NCI-H146 (cell line): ENCODE measurements at regions not wholly inside any gene's neighbourhood (a gene's known extent, or its start where the extent isn't known, plus 50 kb on each side); places are given as distances from the start of the nearest gene placed in this dataset.

Source experiments
- DNase-seq: peaks from one replicate; lab custom pipeline; 2025; lab: John Stamatoyannopoulos, UW

DNA sequence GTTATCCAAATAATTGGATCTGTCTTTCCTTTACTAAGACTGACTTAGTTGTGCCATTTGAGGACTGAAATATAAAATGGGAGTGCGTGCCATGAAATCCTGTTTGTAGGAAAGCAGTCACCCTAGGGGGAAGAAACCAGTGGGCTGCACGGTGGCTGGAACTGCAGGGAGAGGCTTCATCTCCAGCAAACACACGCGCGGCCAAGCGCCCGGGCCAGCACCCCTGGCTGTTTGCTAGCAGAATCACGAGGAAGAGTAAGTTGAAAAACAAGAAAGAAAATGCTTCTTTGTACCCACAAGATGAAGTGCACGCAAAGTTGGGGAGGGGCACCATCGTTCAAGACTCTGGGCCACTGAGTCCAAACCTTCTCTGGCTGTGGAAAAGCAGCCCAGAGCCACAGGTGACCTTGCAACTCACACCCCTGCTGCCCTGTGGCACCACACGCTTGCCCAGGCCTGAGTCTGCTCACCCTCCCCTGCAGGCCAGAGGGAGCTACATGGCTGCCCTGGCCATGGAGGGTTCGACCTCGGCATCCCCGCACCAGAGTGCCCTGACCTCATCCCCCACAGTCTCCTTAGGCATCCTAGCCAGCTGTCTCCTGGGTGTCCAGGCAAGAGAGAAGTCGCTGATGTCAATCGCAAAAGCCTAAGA, 55.2 kb downstream of the IRX2 start:
- no peak for DNase-seq

GRCh38 chr5:2695200-2695891, 56.1 kb downstream of the IRX2 start:
- no peak for DNase-seq

GRCh38 chr5:2691530-2691929, 59.9 kb downstream of the IRX2 start:
- DNase-seq: no peak

- DNase-seq: no peak
Observed at GRCh38 chr5:2690293-2690692, 61.2 kb downstream of the IRX2 start.

GRCh38 chr5:2688586-2688985, 62.9 kb downstream of the IRX2 start:
- DNase-seq: no peak

DNA sequence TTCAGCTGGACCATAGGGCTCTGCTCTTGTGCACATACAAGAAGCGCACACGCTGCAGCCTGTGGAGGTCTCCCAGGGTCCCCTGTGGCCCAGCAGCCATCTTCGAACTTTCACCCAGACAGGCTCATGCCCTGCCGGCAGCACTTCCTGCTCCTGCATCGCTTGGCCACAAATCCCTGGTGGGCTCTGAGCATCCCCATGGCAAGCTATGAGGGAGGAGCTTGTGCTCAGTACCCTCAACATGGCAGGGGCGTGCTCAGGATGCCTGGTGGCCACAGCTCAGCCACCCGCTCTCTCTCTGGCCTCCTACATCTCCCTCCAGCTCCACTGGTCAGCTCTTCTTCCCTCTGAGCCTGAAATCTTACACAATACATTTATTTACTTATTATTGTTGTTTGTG, 63.7 kb downstream of the IRX2 start:
- DNase-seq: no peak

GRCh38 chr5:2686321-2687124, 65.0 kb downstream of the IRX2 start:
- DNase-seq: no peak

DNA sequence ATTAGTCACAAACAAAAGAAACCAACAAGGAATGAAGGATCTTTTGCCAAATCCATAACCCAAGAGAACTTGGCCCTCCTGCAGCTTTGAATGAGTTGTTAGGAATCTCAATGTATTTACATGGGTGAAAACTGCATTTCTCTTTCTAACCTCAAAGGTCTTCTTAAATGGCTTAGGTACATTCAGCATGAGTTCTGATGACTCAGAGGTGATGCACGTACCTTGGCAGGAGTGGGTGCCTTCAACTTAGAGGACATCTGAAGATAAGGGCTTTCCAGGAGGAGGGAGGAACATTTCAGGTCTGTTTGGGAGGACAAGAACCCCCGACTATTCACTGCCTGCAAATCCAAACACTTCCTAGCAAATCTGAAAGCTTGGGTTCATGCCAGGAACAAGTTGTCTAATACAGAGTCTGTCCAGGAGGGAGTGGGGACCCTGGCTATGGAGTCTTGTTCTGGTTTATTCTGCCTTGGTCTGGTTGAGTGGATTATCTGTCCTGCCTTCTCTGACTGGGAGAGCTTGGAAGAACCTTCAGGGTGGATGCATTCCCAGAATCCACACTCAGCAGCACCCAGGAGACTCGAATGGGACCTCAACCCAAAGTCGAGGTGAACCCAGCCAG, 65.7 kb downstream of the IRX2 start:
- no peak for DNase-seq

DNA sequence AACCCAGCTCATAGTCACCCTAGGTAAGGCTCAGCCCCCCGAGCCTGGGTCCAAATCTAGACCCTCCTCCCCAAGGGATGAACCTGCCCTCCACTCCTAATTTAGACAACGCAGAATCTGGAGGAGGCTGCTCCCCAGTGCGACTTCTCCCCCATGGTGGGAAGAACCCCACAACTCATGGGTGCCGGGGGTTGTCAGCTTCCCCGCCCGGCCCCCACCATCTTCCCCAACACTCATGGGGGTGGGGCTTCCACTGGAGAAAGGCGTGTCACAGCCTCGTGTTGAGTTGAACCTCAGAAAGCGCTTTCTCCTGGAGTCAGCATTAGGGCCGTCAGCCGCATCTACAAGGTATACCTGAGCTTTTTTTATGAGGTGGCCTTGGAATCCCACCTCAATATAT, 66.9 kb downstream of the IRX2 start:
- no peak for DNase-seq

DNA sequence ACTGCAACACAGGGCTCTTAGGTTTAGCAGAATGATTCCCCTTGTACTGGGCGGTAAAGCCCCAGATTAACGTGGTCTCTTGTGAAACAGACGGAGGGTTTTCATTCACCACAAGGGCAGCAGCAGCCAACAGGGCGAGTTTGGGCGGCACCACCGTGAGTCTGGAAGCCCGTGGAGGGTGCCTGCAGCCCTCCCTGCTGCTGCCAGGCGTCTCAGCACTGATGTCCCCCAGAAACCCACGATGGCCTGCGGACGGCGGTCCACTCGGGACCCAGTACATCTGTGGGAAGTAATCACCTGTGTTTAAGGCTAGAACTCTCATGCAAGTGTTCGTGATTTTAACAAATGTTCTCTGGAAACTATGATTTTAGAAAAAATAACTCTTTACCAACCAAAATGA, 67.8 kb downstream of the IRX2 start:
- no peak for DNase-seq

DNA sequence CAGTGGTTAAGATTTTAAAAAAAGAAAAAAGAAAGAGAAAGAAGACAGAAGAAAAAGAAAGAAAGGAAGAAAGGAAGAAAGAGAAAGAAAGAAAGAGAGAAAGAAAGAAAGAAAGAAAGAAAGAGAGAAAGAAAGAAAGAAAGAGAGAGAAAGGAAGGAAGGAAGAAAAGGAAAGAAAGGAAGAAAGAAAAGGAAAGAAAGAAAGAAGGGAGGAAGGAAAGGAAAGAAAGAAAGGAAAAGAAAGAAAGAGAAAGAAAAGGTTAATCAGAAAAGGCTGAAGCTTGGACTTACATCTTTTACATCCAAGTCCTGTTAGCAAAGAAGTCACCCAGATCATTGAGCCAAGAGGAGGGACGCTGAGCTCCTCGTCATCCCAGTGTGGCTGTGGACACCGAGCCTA, 70.0 kb downstream of the IRX2 start:
- no peak for DNase-seq

DNA sequence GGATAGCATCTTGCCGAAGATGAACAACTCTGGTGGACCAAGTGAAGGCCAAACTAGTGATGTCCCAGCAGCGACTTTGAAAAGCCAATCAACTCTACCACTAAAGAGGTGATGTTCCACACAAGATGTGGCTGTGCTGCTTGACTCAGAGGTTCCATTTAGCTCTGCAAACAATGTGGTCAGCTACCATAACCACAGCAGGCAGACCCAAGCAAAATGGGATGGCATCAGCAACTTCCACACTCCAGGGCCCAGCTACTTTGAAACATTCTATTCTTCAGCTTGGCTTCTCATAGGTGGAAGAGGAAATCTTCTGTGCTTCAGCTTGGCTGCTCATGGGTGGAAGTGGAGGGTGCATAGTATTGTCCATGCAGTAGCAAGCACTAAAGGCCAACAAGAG, 70.5 kb downstream of the IRX2 start:
- DNase-seq: no peak

DNA sequence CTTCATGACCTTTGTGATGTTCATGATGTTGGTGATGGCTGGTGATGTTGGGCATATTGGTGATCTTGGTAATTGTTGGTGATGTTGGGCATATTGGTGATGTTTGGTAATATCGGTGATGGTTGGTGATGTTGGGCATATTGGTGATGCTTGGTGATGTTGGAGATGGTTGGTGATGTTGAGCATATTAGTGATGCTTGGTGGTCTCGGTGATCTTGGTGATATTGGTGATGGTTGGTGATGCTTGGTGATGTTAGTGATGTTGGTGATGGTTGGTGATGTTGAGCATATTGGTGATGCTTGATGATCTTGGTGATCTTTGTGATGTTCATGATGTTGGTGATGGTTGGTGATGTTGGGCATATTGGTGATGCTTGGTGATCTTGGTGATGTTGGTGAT, 73.8 kb downstream of the IRX2 start:
- DNase-seq: no peak

GRCh38 chr5:2675548-2675947, 75.9 kb downstream of the IRX2 start:
- no peak for DNase-seq

DNA sequence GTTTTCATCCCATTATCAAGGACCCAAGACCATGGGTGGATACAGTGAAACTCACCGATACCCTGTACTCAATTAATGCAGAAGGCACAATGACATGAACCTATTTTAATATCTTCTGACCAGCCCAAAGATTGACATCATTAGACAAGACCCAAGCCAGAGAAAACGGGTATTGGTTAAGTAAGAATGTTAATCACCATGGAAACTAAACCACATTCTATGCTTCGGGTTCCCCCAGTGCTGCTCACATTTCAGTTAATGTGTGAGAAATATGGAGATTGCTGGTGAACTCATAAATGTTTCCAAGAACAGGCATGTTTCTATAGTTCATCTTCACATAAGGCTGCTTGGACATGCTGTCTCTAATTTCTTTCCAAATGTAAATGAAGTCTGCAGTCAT, 77.0 kb downstream of the IRX2 start:
- no peak for DNase-seq

DNA sequence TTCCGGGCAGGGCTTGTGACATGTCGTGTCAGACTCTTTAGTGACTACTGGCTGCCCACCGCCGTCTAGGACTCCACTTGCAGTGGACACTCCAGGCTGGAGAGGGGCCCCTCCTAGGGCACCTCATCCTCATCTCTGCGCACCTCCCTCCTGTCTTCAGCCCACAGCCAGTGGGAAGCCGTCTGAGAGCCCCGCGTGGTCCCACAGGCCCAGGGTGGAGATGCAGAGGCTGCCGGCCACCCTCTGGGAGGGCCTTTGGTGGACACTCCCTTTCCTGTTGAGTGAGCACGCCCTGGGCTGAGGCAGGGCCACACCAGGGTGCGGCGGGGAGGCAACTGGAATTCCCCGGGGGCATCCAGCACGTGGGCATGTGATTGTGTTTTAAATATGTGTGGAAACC, 80.5 kb downstream of the IRX2 start:
- DNase-seq: no peak

DNA sequence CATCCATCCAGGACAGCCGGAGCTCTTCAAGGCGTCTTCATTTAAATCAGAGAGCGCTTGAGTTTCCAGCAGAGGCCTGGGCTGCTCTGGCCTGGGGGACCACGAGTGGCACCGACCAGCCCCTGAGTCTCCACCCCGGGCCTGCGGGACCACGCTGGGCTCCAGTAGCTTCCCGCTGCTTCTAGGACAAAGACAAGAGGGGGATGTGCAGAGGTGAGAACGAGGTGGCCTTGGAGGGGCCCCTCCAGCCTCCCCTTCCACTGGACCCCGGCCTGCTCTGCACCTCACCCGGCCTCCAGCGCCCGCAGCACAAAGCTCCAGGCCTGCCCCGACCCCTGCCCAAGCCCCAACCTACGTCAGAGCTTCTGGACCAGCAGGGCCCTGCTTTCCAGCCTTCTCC, 81.6 kb downstream of the IRX2 start:
- DNase-seq: no peak

- no peak for DNase-seq
Observed at GRCh38 chr5:2669259-2669658, 82.2 kb downstream of the IRX2 start.

- DNase-seq: no peak
Observed at GRCh38 chr5:2666081-2666480, 85.4 kb downstream of the IRX2 start.

DNA sequence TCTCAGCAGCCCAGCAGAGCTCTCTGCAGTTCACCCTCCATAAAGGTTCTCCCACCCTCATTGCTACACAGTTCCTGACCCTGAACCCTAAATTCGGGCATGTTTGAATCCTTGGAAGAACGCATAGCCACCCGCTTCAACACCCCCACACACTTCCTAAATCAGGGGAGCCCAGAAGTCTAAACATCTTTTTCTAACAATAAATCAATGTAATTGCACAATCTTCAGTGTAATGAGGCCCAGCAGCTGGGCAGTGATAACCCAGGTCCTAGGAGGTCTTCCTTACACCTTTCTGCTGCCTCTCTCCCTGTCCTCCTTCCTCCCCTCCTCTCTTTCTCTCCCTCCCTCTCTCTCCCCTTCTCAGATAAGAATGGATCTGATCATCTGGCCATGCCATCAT, 88.0 kb downstream of the IRX2 start:
- DNase-seq: no peak

- no peak for DNase-seq
Observed at GRCh38 chr5:2660315-2660714, 91.2 kb downstream of the IRX2 start.

DNA sequence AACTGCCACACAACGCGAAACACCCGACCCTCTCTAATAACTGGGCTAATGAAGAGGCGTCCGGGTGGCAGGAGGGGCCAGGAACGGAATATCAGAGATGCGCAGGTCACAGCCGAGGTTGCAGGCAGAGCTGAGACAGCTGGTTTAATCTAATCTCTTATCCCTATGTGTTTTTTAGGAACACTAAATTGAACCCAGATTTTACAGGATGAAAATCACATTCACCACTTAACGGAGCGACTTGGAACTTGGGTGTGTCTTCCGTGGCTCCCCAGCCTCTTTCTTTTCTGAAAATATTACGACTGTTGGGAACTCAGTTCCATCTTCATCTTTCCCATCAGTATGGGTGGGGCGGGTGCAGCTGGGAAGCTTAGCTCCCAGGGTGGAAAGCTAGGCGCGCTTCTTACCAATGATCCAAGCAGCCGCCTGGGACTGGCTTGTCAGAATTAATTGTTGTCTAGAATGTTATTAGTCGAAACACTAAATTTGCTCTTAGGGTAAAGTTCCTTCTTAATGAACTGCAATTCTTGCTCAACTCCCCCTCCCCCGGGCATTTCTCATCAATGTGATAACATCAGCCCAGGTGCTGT, 92.5 kb downstream of the IRX2 start:
- DNase-seq: no peak
